ENCODE measurements at regions not wholly inside any gene's neighbourhood (a gene's known extent, or its start where the extent isn't known, plus 50 kb on each side); places are given as distances from the start of the nearest gene placed in this dataset.

DNA sequence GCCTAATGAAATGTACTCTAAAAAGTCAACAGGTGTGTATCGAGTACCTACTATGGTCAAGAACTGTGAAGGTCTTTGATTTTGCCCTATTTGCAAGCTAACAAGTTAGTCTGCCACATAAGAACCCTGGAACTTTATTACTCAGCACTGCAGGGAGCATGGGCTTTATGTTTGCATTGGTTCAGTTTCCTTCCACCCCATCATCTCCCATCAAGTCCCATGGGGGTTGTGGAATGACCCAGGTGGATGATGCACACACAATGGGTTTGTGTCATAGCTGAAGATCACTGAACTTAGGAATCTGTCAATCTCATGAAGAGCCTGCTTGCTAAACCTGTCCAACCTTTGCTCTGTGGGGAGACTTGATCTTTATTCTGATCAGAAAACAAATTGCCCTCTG is 265.5 kb downstream of the RPRM start:
- no TSS peak for BruUV-seq (replicated peaks)
- Histone ChIP-seq H3K9me3 (ENCODE audit: insufficient read depth, low read depth) (no peaks in the 10 kb centered on the region), H3K4me1 (replicated peaks; ENCODE audit: insufficient read depth) (no peaks in the 10 kb centered on the region), H2AFZ (no peak overlapping the region), H4K20me1 (ENCODE audit: insufficient read depth) (no peaks in the 10 kb centered on the region), H3K36me3 (ENCODE audit: low read depth) (no peaks in the 10 kb centered on the region), H3K27ac (no peak overlapping the region), H3K4me2 (no peak overlapping the region), H3K9me2 (ENCODE audit: insufficient read depth) (no peaks in the 10 kb centered on the region), H3F3A (ENCODE audit: insufficient read depth, low read depth) (no peaks in the 10 kb centered on the region), H3K79me2 (ENCODE audit: low read depth) (no peaks in the 10 kb centered on the region), H3K4me3 (no peak overlapping the region), H3K27me3 (ENCODE audit: insufficient read depth, low read depth) (no peaks in the 10 kb centered on the region)
- TF ChIP-seq, protein P1, sequence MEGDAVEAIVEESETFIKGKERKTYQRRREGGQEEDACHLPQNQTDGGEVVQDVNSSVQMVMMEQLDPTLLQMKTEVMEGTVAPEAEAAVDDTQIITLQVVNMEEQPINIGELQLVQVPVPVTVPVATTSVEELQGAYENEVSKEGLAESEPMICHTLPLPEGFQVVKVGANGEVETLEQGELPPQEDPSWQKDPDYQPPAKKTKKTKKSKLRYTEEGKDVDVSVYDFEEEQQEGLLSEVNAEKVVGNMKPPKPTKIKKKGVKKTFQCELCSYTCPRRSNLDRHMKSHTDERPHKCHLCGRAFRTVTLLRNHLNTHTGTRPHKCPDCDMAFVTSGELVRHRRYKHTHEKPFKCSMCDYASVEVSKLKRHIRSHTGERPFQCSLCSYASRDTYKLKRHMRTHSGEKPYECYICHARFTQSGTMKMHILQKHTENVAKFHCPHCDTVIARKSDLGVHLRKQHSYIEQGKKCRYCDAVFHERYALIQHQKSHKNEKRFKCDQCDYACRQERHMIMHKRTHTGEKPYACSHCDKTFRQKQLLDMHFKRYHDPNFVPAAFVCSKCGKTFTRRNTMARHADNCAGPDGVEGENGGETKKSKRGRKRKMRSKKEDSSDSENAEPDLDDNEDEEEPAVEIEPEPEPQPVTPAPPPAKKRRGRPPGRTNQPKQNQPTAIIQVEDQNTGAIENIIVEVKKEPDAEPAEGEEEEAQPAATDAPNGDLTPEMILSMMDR (conservative IDR thresholded peaks at IDR 0.05), result no peak
- no peak for TF ChIP-seq EZH2 (IDR thresholded peaks at IDR 0.05; ENCODE audit: low read depth)
- CTCF ChIA-PET, result no interaction called here
- no peak for DNase-seq
- intact Hi-C loops (cut with micrococcal nuclease; ENCODE audit: unreplicated experiment), result no loop called here
- POLR2A ChIA-PET (ENCODE audit: unreplicated experiment), result no interaction called here

DNA sequence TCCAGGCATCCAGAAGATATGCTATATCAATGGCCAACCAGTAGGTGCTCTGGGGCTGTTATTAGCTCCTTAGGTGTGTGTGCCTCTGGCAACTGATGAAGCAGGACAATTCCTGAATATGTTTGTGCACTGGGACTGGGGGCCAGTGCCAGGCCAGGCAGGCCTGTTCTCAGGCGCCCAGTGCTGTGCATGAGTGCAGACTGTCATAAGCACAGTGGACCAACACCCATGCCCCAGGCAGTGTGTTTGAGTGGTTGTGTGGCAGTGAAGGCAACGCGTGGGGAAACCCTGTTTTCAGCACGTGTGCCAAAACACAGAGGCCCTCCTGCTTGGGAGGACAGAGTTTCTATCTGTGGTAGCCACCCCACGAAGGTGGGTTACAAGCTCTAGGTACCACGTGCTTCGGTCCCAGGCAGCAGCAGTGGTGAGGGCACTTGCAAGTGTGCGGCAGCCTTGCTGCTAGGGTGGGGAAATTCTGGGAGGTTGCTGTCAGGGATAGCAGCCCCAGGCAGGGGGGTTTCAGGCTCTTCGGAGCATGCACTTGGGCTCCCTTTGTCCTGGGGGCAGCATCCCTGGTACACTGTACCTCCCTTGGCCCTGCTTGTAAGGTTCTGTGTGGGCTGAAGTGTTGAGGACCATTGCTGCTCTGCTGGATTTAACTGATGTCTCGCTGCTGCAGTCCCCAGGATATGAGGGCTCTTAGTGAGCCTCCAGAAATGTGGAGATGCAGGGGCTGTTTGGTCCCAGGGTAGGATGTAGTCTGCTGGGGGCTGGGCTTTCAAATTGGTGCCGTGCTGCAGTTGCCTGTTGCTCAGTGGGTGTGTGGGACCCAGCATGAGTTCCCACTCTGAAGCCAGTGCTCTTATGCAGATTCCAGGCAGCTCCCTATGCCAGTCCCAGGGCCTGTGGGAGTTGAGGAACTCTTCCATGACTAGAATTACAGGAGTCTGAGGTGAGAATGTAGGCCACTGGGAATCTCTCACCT is 280.9 kb downstream of the RPRM start:
- Histone ChIP-seq H3K36me3 (ENCODE audit: low read depth) (no peaks in the 10 kb centered on the region), H3K4me2 (no peak overlapping the region), H3K27me3 (ENCODE audit: insufficient read depth, low read depth) (no peaks in the 10 kb centered on the region), H3K79me2 (ENCODE audit: low read depth) (no peaks in the 10 kb centered on the region), H3K4me3 (no peak overlapping the region), H3F3A (ENCODE audit: insufficient read depth, low read depth) (no peaks in the 10 kb centered on the region), H3K9me3 (ENCODE audit: insufficient read depth, low read depth) (no peaks in the 10 kb centered on the region), H4K20me1 (ENCODE audit: insufficient read depth) (no peaks in the 10 kb centered on the region), H2AFZ (no peak overlapping the region), H3K9me2 (ENCODE audit: insufficient read depth) (no peaks in the 10 kb centered on the region), H3K4me1 (replicated peaks; ENCODE audit: insufficient read depth) (no peaks in the 10 kb centered on the region), H3K27ac (no peak overlapping the region)
- intact Hi-C loops (cut with micrococcal nuclease; ENCODE audit: unreplicated experiment), result loop anchor here (2.0 kb wide), 1 partner anchor 75 kb away; no protein-coding TSS in a partner anchor
- CTCF ChIA-PET, result no interaction called here
- no peak for DNase-seq
- BruUV-seq (replicated peaks), result no TSS peak
- TF ChIP-seq, protein P1 (conservative IDR thresholded peaks at IDR 0.05), result no peak
- no peak for TF ChIP-seq EZH2 (IDR thresholded peaks at IDR 0.05; ENCODE audit: low read depth)
- POLR2A ChIA-PET (ENCODE audit: unreplicated experiment), result no interaction called here

DNA sequence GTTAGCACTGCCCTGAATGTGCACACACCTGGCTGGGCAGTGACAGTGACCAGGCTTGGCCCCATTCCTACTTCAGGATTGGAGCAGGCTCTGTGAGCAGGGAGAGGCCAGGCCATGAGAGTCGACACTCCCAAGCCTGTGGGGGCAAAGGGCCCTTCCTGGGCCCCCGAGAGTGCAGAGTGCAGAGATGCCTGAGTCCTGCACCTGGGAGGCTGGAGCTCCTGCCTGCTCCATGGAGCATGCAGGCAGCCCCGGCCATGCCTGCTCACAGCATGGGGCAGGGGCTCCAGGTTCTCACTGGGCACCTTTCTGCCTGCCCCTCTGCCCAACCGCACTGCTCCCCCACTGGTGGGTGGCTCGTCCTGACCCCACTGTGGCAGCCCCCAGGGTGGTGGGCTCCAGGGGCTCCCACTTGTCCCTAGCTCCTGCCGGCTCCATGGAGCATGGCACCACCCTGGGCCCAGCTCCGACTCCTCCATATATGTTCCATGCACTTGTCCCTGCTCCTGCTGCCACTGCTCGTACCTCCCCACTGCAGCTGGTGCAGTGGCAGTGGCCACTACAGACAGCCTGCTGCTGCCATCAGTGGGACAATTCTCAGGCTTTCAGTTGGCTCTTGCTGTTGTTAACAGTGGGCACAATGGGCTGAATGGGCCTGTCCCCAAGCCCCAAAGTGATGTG is 282.0 kb downstream of the RPRM start:
- ChIA-PET CTCF (no interaction called here), POLR2A (ENCODE audit: unreplicated experiment) (no interaction called here)
- no peak overlapping the region for H3K4me2 ChIP-seq
- no peak overlapping the region for H3K4me3 ChIP-seq
- intact Hi-C loops (cut with micrococcal nuclease; ENCODE audit: unreplicated experiment), result loop anchor here (2.0 kb wide), 1 partner anchor 76 kb away; no protein-coding TSS in a partner anchor
- DNase-seq, result no peak
- H2AFZ ChIP-seq, result no peak overlapping the region
- H3K79me2 ChIP-seq (ENCODE audit: low read depth), result no peaks in the 10 kb centered on the region
- no peaks in the 10 kb centered on the region for H3K27me3 ChIP-seq (ENCODE audit: insufficient read depth, low read depth)
- H3K27ac ChIP-seq, result no peak overlapping the region
- H3K9me3 ChIP-seq (ENCODE audit: insufficient read depth, low read depth), result no peaks in the 10 kb centered on the region
- no TSS peak for BruUV-seq (replicated peaks)
- H3K4me1 ChIP-seq (replicated peaks; ENCODE audit: insufficient read depth), result no peaks in the 10 kb centered on the region
- no peaks in the 10 kb centered on the region for H4K20me1 ChIP-seq (ENCODE audit: insufficient read depth)
- no peaks in the 10 kb centered on the region for H3F3A ChIP-seq (ENCODE audit: insufficient read depth, low read depth)
- TF ChIP-seq EZH2 (IDR thresholded peaks at IDR 0.05; ENCODE audit: low read depth), result no peak
- TF ChIP-seq, protein P1 (conservative IDR thresholded peaks at IDR 0.05), result no peak
- no peaks in the 10 kb centered on the region for H3K9me2 ChIP-seq (ENCODE audit: insufficient read depth)
- H3K36me3 ChIP-seq (ENCODE audit: low read depth), result no peaks in the 10 kb centered on the region
